Choroid plexus epithelial cell (primary cell): ENCODE measurements at regions not wholly inside any gene's neighbourhood (a gene's known extent, or its start where the extent isn't known, plus 50 kb on each side); places are given as distances from the start of the nearest gene placed in this dataset.

Source experiments
- DNase-seq: peaks from one replicate; pipeline ENCODE4 v3.0.0-alpha.2; 2010; ENCODE audit warnings: low read depth
- H3K4me3 ChIP-seq: 2 replicates; pipeline ENCODE4 v1.5.1; 2011; ENCODE audit warnings: low read depth, mild to moderate bottlenecking, control low read depth, low read length, moderate library complexity
- TF ChIP-seq, protein P1 (sequence below): conservative IDR thresholded peaks from 2 replicates; pipeline ENCODE4 v1.5.1; 2011; ENCODE audit warnings: low read depth, mild to moderate bottlenecking, control low read depth, inconsistent platforms, low read length, moderate library complexity

DNA sequence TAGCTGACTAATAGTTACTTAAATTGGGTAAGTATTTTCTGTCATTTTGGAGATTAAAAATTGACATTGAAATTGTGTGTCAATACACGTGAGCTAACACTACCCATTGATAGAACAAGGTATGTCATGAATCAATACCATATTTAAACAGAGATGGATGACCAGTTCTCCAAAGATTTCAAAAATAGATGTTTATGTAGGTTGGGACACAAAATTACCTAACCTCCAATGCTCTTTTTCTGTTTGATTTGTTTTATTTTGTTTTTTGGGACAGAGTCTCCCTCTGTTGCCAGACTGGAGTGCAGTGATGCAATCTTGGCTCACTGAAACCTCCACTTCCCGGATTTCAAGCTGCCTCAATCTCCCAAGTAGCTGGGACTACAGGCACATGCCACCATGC, 1491.7 kb downstream of the GRIK2 start:
- TF ChIP-seq, protein P1, sequence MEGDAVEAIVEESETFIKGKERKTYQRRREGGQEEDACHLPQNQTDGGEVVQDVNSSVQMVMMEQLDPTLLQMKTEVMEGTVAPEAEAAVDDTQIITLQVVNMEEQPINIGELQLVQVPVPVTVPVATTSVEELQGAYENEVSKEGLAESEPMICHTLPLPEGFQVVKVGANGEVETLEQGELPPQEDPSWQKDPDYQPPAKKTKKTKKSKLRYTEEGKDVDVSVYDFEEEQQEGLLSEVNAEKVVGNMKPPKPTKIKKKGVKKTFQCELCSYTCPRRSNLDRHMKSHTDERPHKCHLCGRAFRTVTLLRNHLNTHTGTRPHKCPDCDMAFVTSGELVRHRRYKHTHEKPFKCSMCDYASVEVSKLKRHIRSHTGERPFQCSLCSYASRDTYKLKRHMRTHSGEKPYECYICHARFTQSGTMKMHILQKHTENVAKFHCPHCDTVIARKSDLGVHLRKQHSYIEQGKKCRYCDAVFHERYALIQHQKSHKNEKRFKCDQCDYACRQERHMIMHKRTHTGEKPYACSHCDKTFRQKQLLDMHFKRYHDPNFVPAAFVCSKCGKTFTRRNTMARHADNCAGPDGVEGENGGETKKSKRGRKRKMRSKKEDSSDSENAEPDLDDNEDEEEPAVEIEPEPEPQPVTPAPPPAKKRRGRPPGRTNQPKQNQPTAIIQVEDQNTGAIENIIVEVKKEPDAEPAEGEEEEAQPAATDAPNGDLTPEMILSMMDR = no peak
- DNase-seq = no peak

DNA sequence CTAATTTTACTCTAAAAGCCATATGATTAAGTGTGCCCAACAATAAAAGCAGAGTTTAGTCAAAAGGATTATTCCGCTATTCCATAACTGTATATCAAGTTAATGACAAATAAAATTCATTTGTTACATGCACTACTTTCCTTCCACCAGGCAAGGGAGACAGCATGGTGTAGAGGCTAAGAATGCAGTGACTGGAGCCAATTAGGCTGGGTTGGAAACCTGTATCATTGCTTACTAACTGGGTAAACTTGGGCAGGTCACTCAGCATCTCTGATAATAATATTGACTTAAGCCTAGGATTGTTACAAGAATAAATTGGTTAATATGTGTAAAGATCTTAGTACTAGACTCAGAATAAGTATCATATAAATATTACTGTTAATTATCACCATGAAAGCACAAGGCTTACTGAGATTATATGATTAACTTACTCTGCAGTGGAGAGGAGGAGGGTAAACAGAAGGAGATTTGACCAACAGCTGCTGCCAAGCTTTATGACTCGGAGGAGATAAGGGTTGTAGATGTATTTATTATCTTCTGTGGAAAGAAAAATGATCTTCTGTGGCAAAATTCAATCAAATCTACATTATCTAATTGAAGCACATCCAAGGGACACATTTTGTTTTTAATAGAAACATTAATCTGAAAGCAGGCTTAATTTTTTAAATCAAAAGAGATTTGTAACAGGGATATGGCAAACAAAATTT, 1459.9 kb downstream of the GRIK2 start:
- TF ChIP-seq, protein P1 = no peak
- DNase-seq = no peak

More for the DNA sequence above, 1491.7 kb downstream of the GRIK2 start:
- no peak overlapping the region for H3K4me3 ChIP-seq

DNA sequence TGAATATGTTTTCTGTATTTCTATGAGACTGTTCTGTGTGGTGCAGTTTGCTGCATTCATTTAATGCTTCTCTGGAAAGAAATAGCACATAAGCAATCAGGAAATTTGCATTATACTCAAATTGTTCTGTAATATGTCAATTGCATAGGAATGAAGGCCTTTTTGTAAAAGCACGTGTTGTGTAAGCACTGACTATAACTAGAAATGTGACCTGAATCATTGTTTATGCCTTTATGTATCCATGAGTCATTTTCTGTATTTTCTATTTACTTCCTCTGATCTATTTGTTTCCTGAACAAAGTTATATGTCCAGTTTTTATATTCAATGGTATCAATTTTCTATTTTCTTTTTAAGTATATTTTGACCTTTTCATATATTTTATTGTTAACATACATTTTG, 1455.3 kb downstream of the GRIK2 start:
- H3K4me3 ChIP-seq = no peak overlapping the region
- DNase-seq = no peak
- TF ChIP-seq, protein P1 = no peak

More for the DNA sequence above, 1459.9 kb downstream of the GRIK2 start:
- H3K4me3 ChIP-seq = no peak overlapping the region

DNA sequence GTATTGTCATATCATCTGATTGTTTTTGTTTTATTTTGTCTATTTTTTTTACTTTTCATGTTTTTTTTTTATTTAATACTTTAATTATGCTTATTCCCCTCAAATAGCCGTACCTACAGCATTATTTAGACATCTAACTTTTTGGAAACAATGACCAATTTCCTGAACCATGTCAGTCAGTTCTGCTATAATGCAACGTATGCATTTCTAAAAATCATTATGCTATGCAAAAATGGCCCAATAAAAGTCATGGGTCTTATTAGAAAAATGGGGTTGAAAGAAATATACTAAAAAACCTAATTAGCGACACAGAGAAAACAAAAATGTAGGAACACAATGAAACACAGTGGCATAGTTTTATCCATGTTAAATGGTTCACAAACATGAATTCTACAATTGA, 1454.7 kb downstream of the GRIK2 start:
- H3K4me3 ChIP-seq = no peak overlapping the region
- DNase-seq = no peak
- TF ChIP-seq, protein P1 = no peak

DNA sequence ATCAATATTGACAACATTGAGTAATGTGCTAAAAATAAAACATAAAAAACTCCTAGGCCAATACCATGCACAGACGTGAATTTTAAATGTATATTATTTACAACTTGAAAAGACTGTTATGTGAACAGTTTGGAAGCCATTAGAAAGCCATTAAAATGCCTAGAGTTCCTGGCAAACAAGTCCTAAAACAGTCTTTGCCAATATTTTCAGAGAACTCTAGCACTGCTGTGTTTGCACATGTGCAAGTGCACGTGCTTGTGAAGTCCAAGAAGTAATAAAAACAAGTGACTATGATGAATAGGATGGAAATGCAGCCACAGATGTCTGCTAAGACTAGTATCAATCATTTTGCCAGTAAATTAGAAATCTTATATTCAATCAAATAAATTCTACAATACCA, 1447.6 kb downstream of the GRIK2 start:
- no peak for DNase-seq
- TF ChIP-seq, protein P1 = no peak
- H3K4me3 ChIP-seq = no peak overlapping the region

DNA sequence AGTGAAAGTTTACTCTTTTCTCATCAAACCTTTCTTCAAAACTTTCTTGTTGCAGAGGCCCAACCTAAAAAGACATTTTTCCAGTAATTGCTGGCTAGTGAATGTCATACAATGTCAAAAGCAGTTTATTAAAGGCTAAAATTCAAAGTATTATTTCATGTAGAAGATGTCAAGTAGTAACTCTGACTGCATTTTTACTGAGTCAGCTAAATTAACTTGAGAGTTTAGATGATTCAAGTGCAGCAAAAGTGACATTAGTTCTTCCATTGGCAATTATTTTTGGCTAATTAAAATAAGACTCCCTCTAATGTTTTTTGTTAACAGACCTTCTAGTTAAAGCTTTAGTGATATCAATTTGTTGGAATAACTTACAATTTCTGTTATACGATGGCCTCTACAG, 1438.5 kb downstream of the GRIK2 start:
- TF ChIP-seq, protein P1 = no peak
- DNase-seq = no peak
- H3K4me3 ChIP-seq = no peak overlapping the region

DNA sequence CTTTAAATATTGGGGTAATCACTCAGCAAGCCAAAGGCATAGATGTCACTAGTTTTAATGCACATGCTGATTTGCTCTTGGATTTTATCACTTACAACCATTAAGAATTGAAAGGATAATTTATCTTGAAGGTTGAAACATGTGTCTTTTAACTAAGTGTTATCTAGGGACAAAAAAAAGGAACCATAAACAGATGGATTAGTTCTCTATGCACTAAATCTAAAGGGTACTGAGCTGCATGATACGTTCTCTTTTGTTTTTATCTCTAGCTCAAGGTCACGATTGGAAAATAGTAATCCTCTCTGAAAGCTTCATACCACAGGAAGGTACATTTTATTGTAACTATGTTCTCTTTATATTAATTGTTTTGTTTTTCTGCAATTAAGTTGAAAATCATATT, 1426.6 kb downstream of the GRIK2 start:
- H3K4me3 ChIP-seq = no peak overlapping the region
- no peak for DNase-seq
- TF ChIP-seq, protein P1 = no peak
